HepG2 (cell line): ENCODE measurements at regions not wholly inside any gene's neighbourhood (a gene's known extent, or its start where the extent isn't known, plus 50 kb on each side); places are given as distances from the start of the nearest gene placed in this dataset.

Source experiments
- ATAC-seq: fragments of 200-7000 bp; cut with Tn5 transposase; 3 replicates; pipeline ENCODE4 v1.9.1; 2020; ENCODE audit warnings: mild to moderate bottlenecking, moderate library complexity
- BruUV-seq: library from RNA; stranded (reverse); fragments of 400-500 nt; replicated peaks from 2 replicates; lab custom pipeline; 2021; lab: Mats Ljungman, UMichigan
- CTCF ChIA-PET: fragments of 300-600 bp; formaldehyde crosslinking; extraction: SDS; loops from one replicate; lab custom pipeline; 2021; ENCODE audit warnings: low total read pairs, inconsistent platforms, low intra/inter-chr PET ratio; lab: Yijun Ruan, JAX
- POLR2A ChIA-PET: fragments of 350-600 bp; sonication (Branson Sonifier 250); formaldehyde crosslinking; loops from one replicate; lab custom pipeline; 2020; ENCODE audit warnings: antibody characterized with exemption, inconsistent platforms; lab: Yijun Ruan, JAX
- DNase-seq: peaks from one replicate; pipeline ENCODE4 v3.0.0-alpha.2; 2015; ENCODE audit warnings: low spot score
- FAIRE-seq: peaks from 3 replicates; lab custom pipeline; 2011; peaks lifted over from hg19 to GRCh38; lab: Jason Lieb, UNC
- H2AFZ ChIP-seq: one replicate; pipeline ENCODE4 v1.6.1; 2011; ENCODE audit warnings: low read length, inconsistent platforms
- H3K27ac ChIP-seq: fragments of 300-600 bp; 3 replicates; pipeline ENCODE4 v1.8.0; 2011; ENCODE audit warnings: mixed run types, mild to moderate bottlenecking, mixed read lengths, low read length, inconsistent platforms; ENCODE audit not compliant: insufficient read depth; ENCODE audit errors: extremely low read length
- H3K27me3 ChIP-seq, 2 experiments: fragments of 200-600 bp in 1 of 2; 2 replicates in 1 of 2; 3 replicates in 1 of 2; pipeline versions ENCODE4 v1.6.0 to v1.8.0; 2011; ENCODE audit warnings: low read length in 2 of 2, mild to moderate bottlenecking in 2 of 2, moderate library complexity in 2 of 2, inconsistent platforms in 1 of 2; ENCODE audit not compliant: insufficient read depth in 2 of 2, control insufficient read depth in 1 of 2
- H3K36me3 ChIP-seq, 2 experiments: fragments of 200-600 bp in 1 of 2; replicated peaks in 1 of 2; 2 replicates in 1 of 2; 3 replicates in 1 of 2; pipeline versions ENCODE4 v1.5.1 to v1.8.0; 2011; ENCODE audit warnings: low read length in 2 of 2, inconsistent platforms in 1 of 2; ENCODE audit not compliant: insufficient read depth in 2 of 2, control insufficient read depth in 1 of 2
- H3K4me1 ChIP-seq: 2 replicates; pipeline ENCODE4 v1.5.1; 2012; ENCODE audit warnings: low read length, inconsistent platforms; ENCODE audit not compliant: insufficient read depth
- H3K4me2 ChIP-seq: 2 replicates; pipeline ENCODE4 v1.6.0; 2011; ENCODE audit warnings: low read depth, low read length, inconsistent platforms
- H3K4me3 ChIP-seq, 3 experiments: fragments of 200-600 bp in 1 of 3; sonication (generic), shearing (Covaris generic) in 1 of 3; replicated peaks in 1 of 3; 2 replicates each; pipeline ENCODE4 v1.5.1; 2011 to 2016; ENCODE audit warnings: low read length in 3 of 3, inconsistent platforms in 2 of 3, low read depth in 2 of 3, mild to moderate bottlenecking in 2 of 3, control low read depth in 1 of 3, mixed read lengths in 1 of 3; ENCODE audit not compliant: insufficient read depth in 1 of 3
- H3K79me2 ChIP-seq: one replicate; pipeline ENCODE4 v1.6.1; 2011; ENCODE audit warnings: low read length, inconsistent platforms; ENCODE audit not compliant: insufficient read depth
- H3K9ac ChIP-seq: 2 replicates; pipeline ENCODE4 v1.6.0; 2011; ENCODE audit warnings: mild to moderate bottlenecking, low read depth, low read length, inconsistent platforms; ENCODE audit not compliant: insufficient read depth
- H3K9me3 ChIP-seq: 2 replicates; pipeline ENCODE4 v1.5.1; 2012; ENCODE audit warnings: mild to moderate bottlenecking, low read length
- H4K20me1 ChIP-seq: 2 replicates; pipeline ENCODE4 v1.6.0; 2011; ENCODE audit warnings: inconsistent platforms, mild to moderate bottlenecking, low read length, moderate library complexity; ENCODE audit not compliant: insufficient read depth
- BHLHE40 ChIP-seq: IDR thresholded peaks from 2 replicates; pipeline ENCODE4 v1.6.1; 2011; ENCODE audit warnings: low read length, improper control_type of control experiment
- CREB1 ChIP-seq, 2 experiments: fragments of 450-650 bp in 1 of 2; IDR thresholded peaks; 2 replicates each; pipeline ENCODE4 v1.6.1; 2016 to 2017; ENCODE audit warnings: control low read depth in 1 of 2, mild to moderate bottlenecking in 1 of 2, missing compliant biosample characterization in 1 of 2, missing genetic modification characterization in 1 of 2
- ETV6 ChIP-seq: sonication (generic); formaldehyde crosslinking; conservative IDR thresholded peaks from 2 replicates; pipeline ENCODE4 v1.4.0; 2020; ENCODE audit warnings: missing genetic modification reagents
- MAFF ChIP-seq: IDR thresholded peaks from 2 replicates; pipeline ENCODE4 v1.6.1; 2011; ENCODE audit warnings: low read depth, low read length, improper control_type of control experiment
- MLLT10 ChIP-seq: sonication (generic); formaldehyde crosslinking; IDR thresholded peaks from 2 replicates; pipeline ENCODE4 v1.4.0; 2020; ENCODE audit warnings: missing genetic modification reagents
- MXD4 ChIP-seq: IDR thresholded peaks from 2 replicates; pipeline ENCODE4 v1.6.1; 2016; ENCODE audit warnings: mild to moderate bottlenecking, missing biosample characterization, missing genetic modification reagents
- NFYB ChIP-seq: sonication (generic); formaldehyde crosslinking; IDR thresholded peaks from 2 replicates; pipeline ENCODE4 v1.4.0; 2020; ENCODE audit warnings: missing genetic modification reagents
- TEAD3 ChIP-seq: optimal IDR thresholded peaks from 2 replicates; pipeline ENCODE3; 2016; ENCODE audit warnings: borderline replicate concordance
- ZC3H4 ChIP-seq: sonication (generic); formaldehyde crosslinking; IDR thresholded peaks from 2 replicates; pipeline ENCODE4 v1.4.0; 2020; ENCODE audit warnings: missing genetic modification reagents, borderline replicate concordance
- ZFP82 ChIP-seq: sonication (generic); formaldehyde crosslinking; IDR thresholded peaks from 2 replicates; pipeline ENCODE4 v1.5.1; 2020; ENCODE audit warnings: mild to moderate bottlenecking, missing genetic modification reagents, borderline replicate concordance
- ZKSCAN8 ChIP-seq: IDR thresholded peaks from 2 replicates; pipeline ENCODE4 v1.6.1; 2016; ENCODE audit warnings: borderline replicate concordance, missing genetic modification reagents, missing compliant biosample characterization
- ZNF567 ChIP-seq: sonication (generic); formaldehyde crosslinking; IDR thresholded peaks from 2 replicates; pipeline ENCODE4 v1.8.1; 2023; ENCODE audit warnings: mild to moderate bottlenecking, missing genetic modification reagents, borderline replicate concordance
- WGBS: methylation state at CpG from one replicate; pipeline ENCODE4 v1.1.6; 2017; ENCODE audit warnings: low lambda C conversion rate; 5-methylcytosine and 5-hydroxymethylcytosine counted together
- in situ Hi-C: cut with HindIII; loops from 2 replicates; pipeline ENCODE4 v1.10.0; 2017; ENCODE audit warnings: low pct_unique_long_range_greater_than_20kb; ENCODE audit not compliant: extremely low pct_ligation_motif_present
- intact Hi-C: fragments of 100-400 bp; cut with micrococcal nuclease; formaldehyde crosslinking; loops from one replicate; pipeline ENCODE4 v1.10.0; 2022; ENCODE audit not compliant: unreplicated experiment
- TF ChIP-seq, protein P1 (sequence below): IDR thresholded peaks from 2 replicates; pipeline ENCODE4 v1.6.1; 2016; ENCODE audit warnings: mild to moderate bottlenecking, missing biosample characterization, missing genetic modification reagents
- TF ChIP-seq, protein P2 (sequence below): sonication (generic); formaldehyde crosslinking; IDR thresholded peaks from 2 replicates; pipeline ENCODE4 v1.4.0; 2020; ENCODE audit warnings: missing genetic modification reagents
- TF ChIP-seq, protein P3 (sequence below): sonication (generic); formaldehyde crosslinking; IDR thresholded peaks from 2 replicates; pipeline ENCODE4 v1.5.1; 2020; ENCODE audit warnings: mild to moderate bottlenecking, missing genetic modification reagents, moderate library complexity
- TF ChIP-seq, protein P4 (sequence below): sonication (generic); formaldehyde crosslinking; conservative IDR thresholded peaks from 2 replicates; pipeline ENCODE4 v1.5.0; 2020; ENCODE audit warnings: missing genetic modification reagents
- TF ChIP-seq, protein P5 (sequence below): sonication (generic); formaldehyde crosslinking; IDR thresholded peaks from 2 replicates; pipeline ENCODE4 v1.4.0; 2020; ENCODE audit warnings: missing genetic modification reagents

DNA sequence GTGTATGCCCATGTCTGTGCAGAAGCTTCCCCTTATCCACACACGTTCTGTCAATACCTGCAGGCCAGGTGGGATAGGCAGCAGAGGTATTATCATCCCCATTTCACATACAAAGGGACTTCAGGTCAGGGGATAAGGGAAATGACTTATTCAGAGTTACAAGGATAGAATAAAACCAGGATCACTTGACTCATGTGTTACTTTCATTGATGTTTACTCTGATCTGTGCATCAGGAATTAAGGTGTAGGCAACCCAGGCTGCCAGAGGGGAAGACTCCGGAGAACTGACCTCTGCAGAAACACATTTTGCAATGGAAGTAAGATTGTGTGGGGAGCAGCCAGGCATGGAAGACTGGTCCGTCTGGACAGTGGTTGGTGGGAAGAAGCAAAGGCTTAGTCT, 74.2 kb upstream of the FSTL4 start (continued):
- TF ChIP-seq ETV6 (CRISPR knock-in tag) (no peak), ZFP82 (CRISPR knock-in tag) (no peak)
- TF ChIP-seq, protein P1, sequence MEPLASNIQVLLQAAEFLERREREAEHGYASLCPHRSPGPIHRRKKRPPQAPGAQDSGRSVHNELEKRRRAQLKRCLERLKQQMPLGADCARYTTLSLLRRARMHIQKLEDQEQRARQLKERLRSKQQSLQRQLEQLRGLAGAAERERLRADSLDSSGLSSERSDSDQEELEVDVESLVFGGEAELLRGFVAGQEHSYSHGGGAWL (CRISPR knock-in tag): no peak
- TF ChIP-seq, protein P2, sequence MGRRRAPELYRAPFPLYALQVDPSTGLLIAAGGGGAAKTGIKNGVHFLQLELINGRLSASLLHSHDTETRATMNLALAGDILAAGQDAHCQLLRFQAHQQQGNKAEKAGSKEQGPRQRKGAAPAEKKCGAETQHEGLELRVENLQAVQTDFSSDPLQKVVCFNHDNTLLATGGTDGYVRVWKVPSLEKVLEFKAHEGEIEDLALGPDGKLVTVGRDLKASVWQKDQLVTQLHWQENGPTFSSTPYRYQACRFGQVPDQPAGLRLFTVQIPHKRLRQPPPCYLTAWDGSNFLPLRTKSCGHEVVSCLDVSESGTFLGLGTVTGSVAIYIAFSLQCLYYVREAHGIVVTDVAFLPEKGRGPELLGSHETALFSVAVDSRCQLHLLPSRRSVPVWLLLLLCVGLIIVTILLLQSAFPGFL: no peak

DNA sequence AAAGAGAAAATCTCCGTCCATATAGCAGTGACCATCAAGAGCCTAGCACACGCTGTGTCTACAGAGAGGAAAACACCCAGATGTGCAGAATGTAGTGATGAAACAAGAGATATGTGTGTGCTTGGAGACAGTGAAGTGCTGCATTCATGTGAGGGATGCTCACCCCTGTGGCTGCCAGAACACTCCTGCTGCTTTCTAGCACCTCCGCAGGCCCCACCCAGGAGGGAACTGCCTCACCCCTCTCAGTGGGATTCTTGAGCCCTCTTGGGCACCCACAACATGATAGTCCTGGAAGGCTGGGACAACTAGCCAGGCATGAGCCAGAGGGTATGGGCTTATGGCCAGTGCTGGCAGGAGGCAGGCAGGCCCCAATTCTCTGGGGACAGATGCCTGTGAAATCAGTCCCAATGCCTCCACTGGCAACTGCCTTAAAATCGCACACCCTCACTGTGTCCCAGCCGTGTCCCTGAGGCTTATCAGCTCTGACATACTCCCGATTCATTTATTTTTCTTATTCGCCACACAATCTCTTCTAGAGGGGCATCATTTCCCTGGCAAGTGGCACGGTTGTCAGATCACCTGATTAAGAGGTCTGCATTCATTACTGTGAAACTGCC, 73.2 kb upstream of the FSTL4 start:
- CTCF ChIA-PET: no interaction called here
- H3K79me2 ChIP-seq: no peaks in the 10 kb centered on the region
- BruUV-seq: no TSS peak
- no peak overlapping the region for H3K9ac ChIP-seq
- H3K27me3 ChIP-seq: peaks cover 1 to 42% of the 10 kb centered on the region in 2 experiments; a peak in 3 of 5 replicates
- FAIRE-seq (no peak), DNase-seq (no peak), ATAC-seq (no peak)
- H3K36me3 ChIP-seq: no peaks in the 10 kb centered on the region
- no peak overlapping the region for H3K27ac ChIP-seq
- no peak overlapping the region for H3K4me2 ChIP-seq
- no peaks in the 10 kb centered on the region for H4K20me1 ChIP-seq
- no peaks in the 10 kb centered on the region for H3K9me3 ChIP-seq
- H3K4me3 ChIP-seq: no peak overlapping the region
- WGBS: 5% methylated on average over 8 of the region's 8 CpGs
- POLR2A ChIA-PET: no interaction called here
- intact Hi-C loops (no loop called here), in situ Hi-C loops (no loop called here)
- H2AFZ ChIP-seq: no peak overlapping the region
- H3K4me1 ChIP-seq: no peaks in the 10 kb centered on the region
- TF ChIP-seq NFYB: no peak
- TF ChIP-seq TEAD3 (CRISPR knock-in tag): no peak
- TF ChIP-seq MLLT10: no peak
- TF ChIP-seq, protein P3, sequence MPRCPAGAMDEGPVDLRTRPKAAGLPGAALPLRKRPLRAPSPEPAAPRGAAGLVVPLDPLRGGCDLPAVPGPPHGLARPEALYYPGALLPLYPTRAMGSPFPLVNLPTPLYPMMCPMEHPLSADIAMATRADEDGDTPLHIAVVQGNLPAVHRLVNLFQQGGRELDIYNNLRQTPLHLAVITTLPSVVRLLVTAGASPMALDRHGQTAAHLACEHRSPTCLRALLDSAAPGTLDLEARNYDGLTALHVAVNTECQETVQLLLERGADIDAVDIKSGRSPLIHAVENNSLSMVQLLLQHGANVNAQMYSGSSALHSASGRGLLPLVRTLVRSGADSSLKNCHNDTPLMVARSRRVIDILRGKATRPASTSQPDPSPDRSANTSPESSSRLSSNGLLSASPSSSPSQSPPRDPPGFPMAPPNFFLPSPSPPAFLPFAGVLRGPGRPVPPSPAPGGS: no peak
- no peak for TF ChIP-seq MXD4 (CRISPR knock-in tag)
- no peak for TF ChIP-seq BHLHE40
- TF ChIP-seq ZKSCAN8 (CRISPR knock-in tag): no peak
- no peak for TF ChIP-seq ZNF567 (CRISPR knock-in tag)
- TF ChIP-seq, protein P4, sequence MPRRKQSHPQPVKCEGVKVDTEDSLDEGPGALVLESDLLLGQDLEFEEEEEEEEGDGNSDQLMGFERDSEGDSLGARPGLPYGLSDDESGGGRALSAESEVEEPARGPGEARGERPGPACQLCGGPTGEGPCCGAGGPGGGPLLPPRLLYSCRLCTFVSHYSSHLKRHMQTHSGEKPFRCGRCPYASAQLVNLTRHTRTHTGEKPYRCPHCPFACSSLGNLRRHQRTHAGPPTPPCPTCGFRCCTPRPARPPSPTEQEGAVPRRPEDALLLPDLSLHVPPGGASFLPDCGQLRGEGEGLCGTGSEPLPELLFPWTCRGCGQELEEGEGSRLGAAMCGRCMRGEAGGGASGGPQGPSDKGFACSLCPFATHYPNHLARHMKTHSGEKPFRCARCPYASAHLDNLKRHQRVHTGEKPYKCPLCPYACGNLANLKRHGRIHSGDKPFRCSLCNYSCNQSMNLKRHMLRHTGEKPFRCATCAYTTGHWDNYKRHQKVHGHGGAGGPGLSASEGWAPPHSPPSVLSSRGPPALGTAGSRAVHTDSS: no peak
- TF ChIP-seq MAFF: no peak
- no peak for TF ChIP-seq ZC3H4 (CRISPR knock-in tag)
- TF ChIP-seq, protein P5, sequence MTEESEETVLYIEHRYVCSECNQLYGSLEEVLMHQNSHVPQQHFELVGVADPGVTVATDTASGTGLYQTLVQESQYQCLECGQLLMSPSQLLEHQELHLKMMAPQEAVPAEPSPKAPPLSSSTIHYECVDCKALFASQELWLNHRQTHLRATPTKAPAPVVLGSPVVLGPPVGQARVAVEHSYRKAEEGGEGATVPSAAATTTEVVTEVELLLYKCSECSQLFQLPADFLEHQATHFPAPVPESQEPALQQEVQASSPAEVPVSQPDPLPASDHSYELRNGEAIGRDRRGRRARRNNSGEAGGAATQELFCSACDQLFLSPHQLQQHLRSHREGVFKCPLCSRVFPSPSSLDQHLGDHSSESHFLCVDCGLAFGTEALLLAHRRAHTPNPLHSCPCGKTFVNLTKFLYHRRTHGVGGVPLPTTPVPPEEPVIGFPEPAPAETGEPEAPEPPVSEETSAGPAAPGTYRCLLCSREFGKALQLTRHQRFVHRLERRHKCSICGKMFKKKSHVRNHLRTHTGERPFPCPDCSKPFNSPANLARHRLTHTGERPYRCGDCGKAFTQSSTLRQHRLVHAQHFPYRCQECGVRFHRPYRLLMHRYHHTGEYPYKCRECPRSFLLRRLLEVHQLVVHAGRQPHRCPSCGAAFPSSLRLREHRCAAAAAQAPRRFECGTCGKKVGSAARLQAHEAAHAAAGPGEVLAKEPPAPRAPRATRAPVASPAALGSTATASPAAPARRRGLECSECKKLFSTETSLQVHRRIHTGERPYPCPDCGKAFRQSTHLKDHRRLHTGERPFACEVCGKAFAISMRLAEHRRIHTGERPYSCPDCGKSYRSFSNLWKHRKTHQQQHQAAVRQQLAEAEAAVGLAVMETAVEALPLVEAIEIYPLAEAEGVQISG (CRISPR knock-in tag): no peak
- TF ChIP-seq CREB1 (IDR thresholded peaks at IDR 0.05): no peak
- no peak for TF ChIP-seq CREB1 (CRISPR knock-in tag; IDR thresholded peaks at IDR 0.05)
